Glomerular endothelial cell (primary cell): ENCODE measurements at regions not wholly inside any gene's neighbourhood (a gene's known extent, or its start where the extent isn't known, plus 50 kb on each side); places are given as distances from the start of the nearest gene placed in this dataset.

ENCODE experiments used
- DNase-seq: peaks from one replicate; pipeline ENCODE4 v3.0.0-alpha.2; 2011; ENCODE audit warnings: low read depth, low spot score; ENCODE audit errors: extremely low read depth

DNA sequence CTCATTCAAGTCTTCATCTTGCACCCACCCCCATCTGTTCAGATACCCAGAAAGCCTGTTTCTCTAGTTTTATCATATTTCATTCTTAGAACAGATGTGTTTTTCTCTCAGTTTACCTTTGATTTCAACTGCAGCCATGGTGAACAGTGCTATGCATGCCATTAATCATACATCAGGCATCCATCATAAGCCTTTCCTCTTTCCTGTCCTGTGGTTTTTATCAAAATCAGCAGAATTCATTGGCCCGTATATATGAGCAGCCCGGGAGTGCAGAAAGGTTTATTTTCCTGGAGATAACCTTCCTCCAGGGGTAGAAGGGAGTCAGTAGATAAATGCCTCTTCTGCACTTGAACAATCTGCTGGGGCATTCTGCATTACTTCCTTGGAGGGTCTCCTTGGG is 65.7 kb downstream of the IL21 start:
- no peak for DNase-seq

- DNase-seq = no peak
Observed at GRCh38 chr4:122553432-122553831, 67.4 kb downstream of the IL21 start.

- DNase-seq = no peak
Observed at GRCh38 chr4:122552898-122553297, 68.0 kb downstream of the IL21 start.

GRCh38 chr4:122548886-122549630 is 71.8 kb downstream of the IL21 start:
- DNase-seq = no peak

DNA sequence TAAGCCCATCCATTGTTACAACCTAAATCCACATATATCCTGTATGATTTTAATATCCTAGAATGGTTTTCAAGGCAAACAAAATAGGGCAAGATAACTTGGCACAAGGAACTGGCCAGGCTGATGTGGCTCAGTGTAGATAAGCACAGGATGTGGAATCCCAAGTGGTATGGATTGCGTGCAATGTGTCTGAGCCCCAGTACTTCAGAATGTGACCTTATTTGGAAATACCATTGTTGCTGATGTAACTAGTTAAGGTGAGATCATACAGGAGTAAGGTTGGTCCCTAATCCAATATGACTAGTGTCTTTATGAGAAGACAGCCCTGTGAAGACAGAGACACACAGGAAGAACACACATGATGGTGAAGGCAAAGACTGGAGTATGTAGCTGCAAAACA is 72.4 kb downstream of the IL21 start:
- DNase-seq = no peak

- DNase-seq = peak; percentile 68
Observed at GRCh38 chr4:122542411-122543236, 78.2 kb downstream of the IL21 start.

- no peak for DNase-seq
Observed at GRCh38 chr4:122541996-122542395, 78.9 kb downstream of the IL21 start.

DNA sequence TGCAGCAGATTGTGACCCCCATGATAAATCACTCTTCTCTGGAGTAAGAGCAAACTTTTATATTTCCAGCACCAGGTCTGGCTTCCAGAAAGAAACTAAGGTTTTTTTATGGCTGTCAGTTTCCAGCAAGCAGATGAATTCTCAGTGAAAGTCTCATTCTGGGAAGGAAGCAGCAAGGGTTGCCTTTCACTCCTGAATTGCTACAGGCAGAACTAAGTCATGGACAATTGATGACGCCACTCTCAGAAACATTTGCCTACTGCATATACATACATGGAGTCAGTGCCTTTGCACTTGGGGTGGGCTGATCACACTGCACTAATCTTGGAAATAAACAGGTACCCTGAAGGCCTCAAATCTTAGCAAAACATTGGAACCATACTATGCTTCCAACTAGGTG is 80.0 kb downstream of the IL21 start:
- DNase-seq = no peak

DNA sequence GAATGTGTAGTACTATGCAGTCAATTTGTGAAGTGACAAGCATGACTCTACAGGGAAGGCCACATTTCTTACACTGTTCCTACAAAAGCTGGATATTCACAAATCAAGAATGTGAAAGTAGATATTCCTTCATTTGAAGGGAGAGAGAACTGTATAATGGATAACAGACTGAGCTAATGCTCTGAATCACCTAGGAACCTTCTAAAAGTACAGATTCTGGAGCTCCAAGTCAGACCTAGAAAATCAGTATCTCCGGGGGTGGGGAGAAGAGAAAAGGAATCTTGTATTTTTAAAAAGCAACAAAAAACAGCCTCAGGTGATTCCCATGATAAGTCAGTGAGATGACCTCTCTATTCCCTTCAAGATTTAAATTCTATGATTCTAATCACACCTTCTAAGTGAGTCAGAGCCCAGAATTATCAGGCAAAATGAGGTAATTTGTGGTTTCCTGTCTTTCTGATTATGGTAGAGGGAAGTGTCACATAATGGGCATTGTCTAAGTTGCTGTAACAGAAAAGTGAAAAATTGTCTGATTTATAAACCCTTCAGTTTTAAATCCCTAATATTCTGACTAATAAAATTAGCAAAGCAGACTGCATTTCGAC is 80.9 kb downstream of the IL21 start:
- no peak for DNase-seq

GRCh38 chr4:122537388-122538135 is 81.0 kb upstream of the IL2 start:
- DNase-seq = no peak

DNA sequence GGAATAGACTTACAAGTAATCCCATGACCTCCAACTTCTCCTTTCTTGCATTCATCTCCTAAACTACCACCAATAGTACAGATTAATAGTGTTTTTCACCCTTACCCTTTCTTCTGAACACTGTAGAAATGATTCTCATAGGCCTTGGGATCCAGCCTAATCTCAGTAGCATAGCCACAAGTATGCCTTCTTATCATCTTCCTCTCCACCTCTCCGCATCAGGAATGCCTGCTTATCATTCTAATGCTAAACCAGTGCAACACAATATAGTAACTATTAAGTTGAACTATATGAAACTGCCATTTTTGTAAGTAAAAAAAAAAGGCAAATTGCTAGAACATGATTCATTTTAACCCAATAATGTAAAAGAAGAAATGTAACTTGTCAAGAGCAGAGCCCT is 79.5 kb upstream of the IL2 start:
- no peak for DNase-seq

GRCh38 chr4:122534776-122535175 is 78.3 kb upstream of the IL2 start:
- DNase-seq = no peak

GRCh38 chr4:122533841-122534240 is 77.3 kb upstream of the IL2 start:
- no peak for DNase-seq

- no peak for DNase-seq
Observed at GRCh38 chr4:122532766-122533165, 76.2 kb upstream of the IL2 start.

GRCh38 chr4:122531514-122531913 is 75.0 kb upstream of the IL2 start:
- no peak for DNase-seq

- no peak for DNase-seq
Observed at GRCh38 chr4:122531038-122531437, 74.5 kb upstream of the IL2 start.

DNA sequence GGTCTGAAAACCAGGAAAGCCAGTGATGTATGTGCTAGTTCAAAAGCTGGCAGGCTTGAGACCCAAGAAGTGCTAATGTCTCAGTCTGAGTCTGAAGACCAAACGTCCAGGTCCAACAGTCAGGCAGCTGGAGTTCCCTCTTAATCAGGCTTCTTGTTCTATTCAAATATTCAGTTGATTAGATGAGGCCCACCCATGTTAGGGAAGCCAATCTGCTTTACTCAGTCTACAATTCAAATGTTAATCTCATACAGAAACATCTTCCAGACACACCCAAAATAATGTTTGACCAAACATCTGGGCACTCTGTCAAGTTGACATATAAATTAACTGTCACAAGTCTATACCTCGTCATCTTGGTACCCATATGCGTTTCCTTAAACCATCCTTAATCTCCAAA is 72.4 kb upstream of the IL2 start:
- DNase-seq = no peak

GRCh38 chr4:122525865-122526264 is 69.3 kb upstream of the IL2 start:
- DNase-seq = no peak

- no peak for DNase-seq
Observed at GRCh38 chr4:122524176-122524575, 67.7 kb upstream of the IL2 start.

DNA sequence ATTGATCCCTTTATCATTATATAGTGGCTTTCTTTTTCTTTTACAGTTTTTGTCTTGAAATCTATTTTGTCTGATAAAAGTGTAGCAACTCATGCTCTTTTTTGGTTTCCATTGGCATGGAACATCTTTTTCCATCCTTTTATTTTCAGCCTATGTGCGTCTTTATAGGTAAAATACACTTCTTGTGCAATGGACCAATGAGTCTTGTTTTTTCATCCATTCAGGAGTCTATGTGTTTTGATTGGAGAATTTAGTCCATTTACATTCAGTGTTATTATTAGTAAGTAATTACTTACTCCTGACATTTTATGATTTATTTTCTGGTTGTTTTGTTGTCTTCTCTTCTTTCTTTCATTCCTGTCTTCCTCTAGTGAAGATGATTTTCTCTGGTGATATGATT is 66.4 kb upstream of the IL2 start:
- DNase-seq = no peak

DNA sequence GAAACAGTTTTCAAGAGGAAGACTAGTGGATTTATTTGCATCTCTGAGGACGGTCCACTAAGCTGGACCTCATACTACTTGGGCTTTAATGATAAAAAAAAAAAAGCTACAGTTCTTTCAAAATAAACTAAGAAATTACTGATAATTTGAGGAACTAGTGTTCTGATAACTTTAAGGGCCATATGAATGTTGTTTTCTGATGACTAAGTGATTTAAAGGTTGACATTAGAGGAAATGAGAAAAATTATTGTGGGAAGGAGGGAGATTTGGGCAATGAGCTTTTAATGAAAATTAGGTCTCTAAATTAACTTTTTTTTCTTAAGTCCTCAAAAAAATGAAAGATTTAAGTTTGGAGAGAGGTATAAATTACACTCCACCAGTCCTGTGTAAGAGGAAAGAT is 60.8 kb upstream of the IL2 start:
- no peak for DNase-seq
